ENCODE measurements at regions not wholly inside any gene's neighbourhood (a gene's known extent, or its start where the extent isn't known, plus 50 kb on each side); places are given as distances from the start of the nearest gene placed in this dataset.
"Not testable (repeated sequence)": the region's sequence is repeated elsewhere in the genome, so short reads cannot be mapped to it uniquely, and the experiment has no call there.

GRCh38 chr1:233796146-233796783 lies 108.2 kb upstream of the SLC35F3 start:
- no peak overlapping the region for H3K4me3 ChIP-seq (ENCODE audit: low read depth, low read length)
- no peak for DNase-seq (ENCODE audit: low read depth)
- TF ChIP-seq CTCF (conservative IDR thresholded peaks at IDR 0.05; ENCODE audit: low read depth, low read length), result no peak

GRCh38 chr1:233802611-233803010 lies 101.9 kb upstream of the SLC35F3 start:
- DNase-seq (ENCODE audit: low read depth), result no peak
- no peak for TF ChIP-seq CTCF (conservative IDR thresholded peaks at IDR 0.05; ENCODE audit: low read depth, low read length)
- no peak overlapping the region for H3K4me3 ChIP-seq (ENCODE audit: low read depth, low read length)

- no peak for DNase-seq (ENCODE audit: low read depth)
- TF ChIP-seq CTCF (conservative IDR thresholded peaks at IDR 0.05; ENCODE audit: low read depth, low read length), result no peak
- no peak overlapping the region for H3K4me3 ChIP-seq (ENCODE audit: low read depth, low read length)
Observed at GRCh38 chr1:233805786-233806185, 98.7 kb upstream of the SLC35F3 start.

DNA sequence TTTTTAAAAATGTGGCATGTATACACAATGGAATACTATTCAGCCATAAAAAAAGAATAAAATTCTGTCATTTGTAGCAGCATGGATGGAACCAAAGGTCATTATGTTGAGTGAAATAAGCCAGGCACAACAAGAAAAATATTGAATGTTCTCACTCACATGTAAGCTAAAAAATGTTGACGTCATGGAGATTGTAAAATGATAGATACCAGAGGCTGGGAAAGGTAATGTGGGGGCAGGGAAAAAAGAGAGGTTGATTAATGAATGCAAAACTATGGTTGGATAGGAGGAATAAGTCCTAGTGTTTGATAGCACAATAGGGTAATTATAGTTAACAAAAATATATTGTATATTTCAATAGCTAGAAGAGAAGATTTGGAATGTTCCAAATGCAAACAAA lies 89.1 kb upstream of the SLC35F3 start:
- no peak overlapping the region for H3K4me3 ChIP-seq (ENCODE audit: low read depth, low read length)
- TF ChIP-seq CTCF (conservative IDR thresholded peaks at IDR 0.05; ENCODE audit: low read depth, low read length), result no peak
- DNase-seq (ENCODE audit: low read depth), result no peak

DNA sequence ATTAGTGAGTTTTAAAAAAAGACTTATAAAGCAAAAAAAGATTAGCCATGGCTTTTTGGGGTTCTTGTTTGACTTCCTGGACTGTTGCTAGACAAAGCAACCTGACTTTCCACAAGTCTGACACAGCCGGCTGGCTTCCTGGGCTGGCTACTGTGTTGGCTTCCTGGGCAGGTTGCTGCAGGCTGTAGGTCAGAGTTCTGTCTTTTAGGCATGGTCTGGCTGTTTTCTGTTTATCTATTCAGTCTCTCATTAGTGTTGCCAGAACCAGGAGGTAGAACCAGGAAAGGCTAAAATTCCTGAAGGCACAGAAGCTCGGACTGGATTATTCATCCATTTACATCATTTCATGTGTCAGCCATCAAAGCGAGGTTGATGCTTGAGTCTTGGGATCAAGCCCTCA lies 88.6 kb upstream of the SLC35F3 start:
- no peak overlapping the region for H3K4me3 ChIP-seq (ENCODE audit: low read depth, low read length)
- DNase-seq (ENCODE audit: low read depth), result no peak
- no peak for TF ChIP-seq CTCF (conservative IDR thresholded peaks at IDR 0.05; ENCODE audit: low read depth, low read length)

DNA sequence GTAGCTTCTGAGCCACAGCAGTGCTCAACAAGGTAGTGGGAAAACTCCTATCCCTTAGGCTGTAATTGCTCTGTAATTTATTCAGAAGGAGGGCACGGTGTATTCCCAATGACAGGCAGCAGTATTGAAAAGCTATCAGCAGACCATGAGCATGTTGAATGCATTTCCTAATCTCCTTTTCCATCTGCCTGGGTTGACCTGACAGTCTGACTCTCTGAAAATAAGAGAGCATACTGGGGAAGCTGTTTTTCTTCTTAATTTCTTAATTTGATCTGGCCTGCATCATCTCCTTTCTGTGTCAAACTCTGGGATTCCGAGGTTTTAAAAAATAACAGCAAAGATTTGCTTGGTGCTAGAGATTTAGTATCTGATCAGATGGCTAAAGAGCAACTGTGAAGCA lies 88.1 kb upstream of the SLC35F3 start:
- H3K4me3 ChIP-seq (ENCODE audit: low read depth, low read length), result no peak overlapping the region
- TF ChIP-seq CTCF (conservative IDR thresholded peaks at IDR 0.05; ENCODE audit: low read depth, low read length), result no peak
- DNase-seq (ENCODE audit: low read depth), result no peak

GRCh38 chr1:233819042-233819441 lies 85.4 kb upstream of the SLC35F3 start:
- DNase-seq (ENCODE audit: low read depth), result no peak
- no peak overlapping the region for H3K4me3 ChIP-seq (ENCODE audit: low read depth, low read length)
- TF ChIP-seq CTCF (conservative IDR thresholded peaks at IDR 0.05; ENCODE audit: low read depth, low read length), result no peak

- not testable (repeated sequence) for DNase-seq (ENCODE audit: low read depth); H3K4me3 ChIP-seq (ENCODE audit: low read depth, low read length)
Observed at GRCh38 chr1:233824179-233824578, 80.3 kb upstream of the SLC35F3 start.

DNA sequence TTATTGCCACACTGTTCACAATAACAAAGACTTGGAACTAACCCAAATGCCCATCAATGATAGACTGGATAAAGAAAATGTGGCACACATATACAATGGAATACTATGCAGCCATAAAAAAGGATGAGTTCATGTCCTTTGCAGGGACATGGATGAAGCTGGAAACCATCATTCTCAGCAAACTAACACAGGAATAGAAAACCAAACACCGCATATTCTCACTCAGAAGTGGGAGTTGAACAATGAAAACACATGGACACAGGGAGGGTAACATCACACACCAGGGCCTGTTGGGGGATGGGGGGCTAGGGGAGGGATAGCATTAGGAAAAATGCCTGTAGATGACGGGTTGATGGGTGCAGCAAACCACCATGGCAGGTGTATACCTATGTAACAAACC lies 76.5 kb upstream of the SLC35F3 start:
- H3K4me3 ChIP-seq (ENCODE audit: low read depth, low read length); DNase-seq (ENCODE audit: low read depth): not testable (repeated sequence)
